Body of pancreas (tissue), 4 donors: ENCODE measurements at regions not wholly inside any gene's neighbourhood (a gene's known extent, or its start where the extent isn't known, plus 50 kb on each side); places are given as distances from the start of the nearest gene placed in this dataset.

Experiments used
- ATAC-seq: fragments of 150-250 bp; one replicate; pipeline ENCODE4 v1.9.1; 2016
- DNase-seq, 4 donors: peaks; one replicate each; pipeline ENCODE4 v3.0.0-alpha.2; 2019
- H3K27ac ChIP-seq, 4 donors: fragments of 200-600 bp; sonication (generic); 1 replicate in 3 of 4; 2 replicates in 1 of 4; pipeline versions ENCODE4 v1.5.1 to v1.6.1; 2016 to 2019; ENCODE audit warnings: mild to moderate bottlenecking in 1 of 4, mixed read lengths in 1 of 4, moderate library complexity in 1 of 4
- H3K27me3 ChIP-seq, 2 donors: fragments of 200-600 bp; sonication (generic); one replicate each; pipeline ENCODE4 v1.6.0; 2016; ENCODE audit warnings: mild to moderate bottlenecking in 1 of 2
- H3K36me3 ChIP-seq, 2 donors: fragments of 200-600 bp; sonication (generic); replicated peaks in 1 of 2; 2 replicates each; pipeline ENCODE4 v1.5.1; 2016; ENCODE audit warnings: low read depth in 2 of 2; ENCODE audit not compliant: insufficient read depth in 1 of 2
- H3K4me1 ChIP-seq: fragments of 200-600 bp; sonication (generic); one replicate; pipeline ENCODE4 v1.6.0; 2016
- H3K4me3 ChIP-seq, 2 donors: fragments of 200-600 bp; sonication (generic); 1 replicate in 1 of 2; 2 replicates in 1 of 2; pipeline ENCODE4 v1.5.1; 2016 to 2019
- H3K9me3 ChIP-seq, 3 donors: fragments of 200-600 bp; sonication (generic); 1 replicate in 2 of 3; 2 replicates in 1 of 3; pipeline ENCODE4 v1.5.1; 2016
- POLR2A ChIP-seq, 3 donors: fragments of 450-650 bp; IDR thresholded peaks; one replicate each; pipeline ENCODE4 v1.6.1; 2016; ENCODE audit warnings: antibody characterized with exemption in 3 of 3, mild to moderate bottlenecking in 2 of 3
- WGBS, 2 donors: methylation state at CpG; one replicate each; pipeline ENCODE4 v1.1.5; 2017; 5-methylcytosine and 5-hydroxymethylcytosine counted together
- intact Hi-C: fragments of 100-400 bp; cut with DNase I; formaldehyde crosslinking; loops from one replicate; pipeline ENCODE4 v1.15.1; 2023
- TF ChIP-seq, protein P1 (sequence below), 7 experiments: fragments of 450-650 bp in 4 of 7; fragments of 200-600 bp in 3 of 7; sonication (generic) in 3 of 7; IDR thresholded peaks; one replicate each; pipeline ENCODE4 v1.5.1; 2016 to 2019; ENCODE audit warnings: antibody characterized with exemption in 7 of 7

DNA sequence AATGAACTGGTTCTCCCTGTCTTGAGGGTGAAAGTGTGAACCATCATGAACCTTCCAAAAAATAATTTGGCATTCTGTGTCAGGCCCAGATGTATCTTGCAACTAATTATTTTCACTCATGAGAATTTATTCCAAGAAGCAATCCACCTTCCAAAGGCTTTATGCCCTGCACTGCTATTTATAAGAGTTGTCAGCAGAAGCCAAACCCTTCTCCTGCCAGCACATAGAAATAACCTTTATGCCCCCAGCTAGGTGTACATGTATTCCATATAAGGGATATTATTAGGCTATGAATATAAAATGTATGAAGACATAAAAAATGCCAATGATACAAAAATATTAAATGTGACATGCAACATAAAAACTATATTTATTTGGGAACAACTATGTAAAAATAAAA lies 69.0 kb upstream of the GDF10 start:
- DNase-seq (no peak), ATAC-seq (no peak)
- no peak overlapping the region for H3K27ac ChIP-seq
- TF ChIP-seq, protein P1, sequence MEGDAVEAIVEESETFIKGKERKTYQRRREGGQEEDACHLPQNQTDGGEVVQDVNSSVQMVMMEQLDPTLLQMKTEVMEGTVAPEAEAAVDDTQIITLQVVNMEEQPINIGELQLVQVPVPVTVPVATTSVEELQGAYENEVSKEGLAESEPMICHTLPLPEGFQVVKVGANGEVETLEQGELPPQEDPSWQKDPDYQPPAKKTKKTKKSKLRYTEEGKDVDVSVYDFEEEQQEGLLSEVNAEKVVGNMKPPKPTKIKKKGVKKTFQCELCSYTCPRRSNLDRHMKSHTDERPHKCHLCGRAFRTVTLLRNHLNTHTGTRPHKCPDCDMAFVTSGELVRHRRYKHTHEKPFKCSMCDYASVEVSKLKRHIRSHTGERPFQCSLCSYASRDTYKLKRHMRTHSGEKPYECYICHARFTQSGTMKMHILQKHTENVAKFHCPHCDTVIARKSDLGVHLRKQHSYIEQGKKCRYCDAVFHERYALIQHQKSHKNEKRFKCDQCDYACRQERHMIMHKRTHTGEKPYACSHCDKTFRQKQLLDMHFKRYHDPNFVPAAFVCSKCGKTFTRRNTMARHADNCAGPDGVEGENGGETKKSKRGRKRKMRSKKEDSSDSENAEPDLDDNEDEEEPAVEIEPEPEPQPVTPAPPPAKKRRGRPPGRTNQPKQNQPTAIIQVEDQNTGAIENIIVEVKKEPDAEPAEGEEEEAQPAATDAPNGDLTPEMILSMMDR (IDR thresholded peaks at IDR 0.05): no peak
- no peak for TF ChIP-seq POLR2A (IDR thresholded peaks at IDR 0.05)
- no peaks in the 10 kb centered on the region for H3K4me1 ChIP-seq
- H3K9me3 ChIP-seq: peaks cover 0 to 3% (median 0%) of the 10 kb centered on the region in 3 donors
- intact Hi-C loops: no loop called here
- H3K4me3 ChIP-seq: no peak overlapping the region
- H3K27me3 ChIP-seq: no peaks in the 10 kb centered on the region
- no peaks in the 10 kb centered on the region for H3K36me3 ChIP-seq

DNA sequence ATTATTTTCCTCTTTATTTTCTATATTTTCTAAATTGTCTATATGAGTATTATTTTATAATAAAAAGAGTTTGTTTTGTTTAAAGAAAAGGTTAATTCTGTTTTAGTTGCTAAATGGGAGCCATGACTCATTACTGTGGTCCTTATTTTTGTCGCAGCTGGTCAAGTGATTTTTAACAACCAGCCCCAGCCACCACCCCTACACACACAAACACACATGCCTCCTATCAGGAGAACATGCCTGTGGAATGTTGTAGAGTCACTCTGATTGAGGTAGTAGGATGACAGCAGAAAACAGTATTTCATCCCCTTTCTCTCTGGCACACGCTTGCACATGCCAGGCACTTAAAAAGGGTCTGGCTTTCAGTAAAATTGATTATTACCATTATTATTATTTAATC lies 68.6 kb upstream of the GDF10 start:
- no peaks in the 10 kb centered on the region for H3K4me1 ChIP-seq
- TF ChIP-seq, protein P1 (IDR thresholded peaks at IDR 0.05): no peak
- TF ChIP-seq POLR2A (IDR thresholded peaks at IDR 0.05): no peak
- no peaks in the 10 kb centered on the region for H3K27me3 ChIP-seq
- H3K27ac ChIP-seq: no peak overlapping the region
- intact Hi-C loops: no loop called here
- H3K4me3 ChIP-seq: no peak overlapping the region
- peaks cover 0 to 3% (median 0%) of the 10 kb centered on the region in 3 donors for H3K9me3 ChIP-seq
- no peaks in the 10 kb centered on the region for H3K36me3 ChIP-seq
- DNase-seq (no peak), ATAC-seq (no peak)
- 83 to 84% methylated on average over 2 of the region's 2 CpGs for WGBS, 2 donors

DNA sequence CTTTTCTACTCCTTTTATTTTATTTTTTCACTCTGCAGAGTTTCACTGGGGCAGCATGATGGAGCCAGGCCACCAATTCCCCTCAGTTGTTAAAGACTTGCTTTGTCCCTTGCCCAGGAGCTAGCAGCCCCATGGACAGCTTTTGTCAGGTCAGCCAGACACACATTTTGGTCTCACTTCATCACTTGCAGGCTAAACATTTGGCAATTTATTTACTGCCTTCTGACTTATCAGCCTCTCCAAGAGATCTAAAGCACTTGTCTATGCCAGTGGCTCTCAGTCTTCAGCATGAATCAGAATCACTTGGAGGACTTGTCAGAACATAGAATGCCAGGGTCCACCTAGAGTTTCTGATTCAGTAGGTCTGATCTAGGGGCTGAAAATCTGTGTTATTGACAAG lies 66.4 kb upstream of the GDF10 start:
- intact Hi-C loops: no loop called here
- DNase-seq: no peak
- ATAC-seq: no peak
- H3K27ac ChIP-seq: no peak overlapping the region
- H3K27me3 ChIP-seq: no peaks in the 10 kb centered on the region
- no peaks in the 10 kb centered on the region for H3K36me3 ChIP-seq
- H3K9me3 ChIP-seq: peaks cover 0 to 1% (median 0%) of the 10 kb centered on the region in 3 donors
- H3K4me3 ChIP-seq: no peak overlapping the region
- no peaks in the 10 kb centered on the region for H3K4me1 ChIP-seq
- no peak for TF ChIP-seq POLR2A (IDR thresholded peaks at IDR 0.05)
- TF ChIP-seq, protein P1 (IDR thresholded peaks at IDR 0.05): no peak

DNA sequence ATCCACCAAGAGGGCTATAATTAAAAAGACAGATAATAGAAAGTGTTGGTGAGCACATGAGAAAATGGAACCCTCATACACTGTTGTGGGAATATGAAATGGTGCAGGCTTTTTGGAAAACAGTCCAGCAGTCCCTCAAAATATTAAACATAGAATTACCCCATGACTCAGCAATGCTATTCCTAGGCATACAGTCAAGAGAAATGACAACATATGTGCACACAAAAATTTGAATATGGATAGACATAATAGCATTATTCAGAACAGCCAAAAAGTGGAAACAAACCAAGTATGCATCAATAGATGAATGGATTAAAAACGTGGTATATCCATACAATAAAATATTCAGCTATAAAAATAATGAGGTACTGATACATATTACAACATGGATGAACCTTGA lies 64.5 kb upstream of the GDF10 start:
- TF ChIP-seq POLR2A (IDR thresholded peaks at IDR 0.05): no peak
- TF ChIP-seq, protein P1 (IDR thresholded peaks at IDR 0.05): no peak
- H3K9me3 ChIP-seq: no peaks in the 10 kb centered on the region
- H3K27me3 ChIP-seq: no peaks in the 10 kb centered on the region
- no peaks in the 10 kb centered on the region for H3K4me1 ChIP-seq
- no peak for DNase-seq
- 18 to 41% methylated on average over 1 of the region's 1 CpG for WGBS, 2 donors
- intact Hi-C loops: no loop called here
- H3K27ac ChIP-seq: no peak overlapping the region
- H3K4me3 ChIP-seq: no peak overlapping the region
- no peak for ATAC-seq
- no peaks in the 10 kb centered on the region for H3K36me3 ChIP-seq

DNA sequence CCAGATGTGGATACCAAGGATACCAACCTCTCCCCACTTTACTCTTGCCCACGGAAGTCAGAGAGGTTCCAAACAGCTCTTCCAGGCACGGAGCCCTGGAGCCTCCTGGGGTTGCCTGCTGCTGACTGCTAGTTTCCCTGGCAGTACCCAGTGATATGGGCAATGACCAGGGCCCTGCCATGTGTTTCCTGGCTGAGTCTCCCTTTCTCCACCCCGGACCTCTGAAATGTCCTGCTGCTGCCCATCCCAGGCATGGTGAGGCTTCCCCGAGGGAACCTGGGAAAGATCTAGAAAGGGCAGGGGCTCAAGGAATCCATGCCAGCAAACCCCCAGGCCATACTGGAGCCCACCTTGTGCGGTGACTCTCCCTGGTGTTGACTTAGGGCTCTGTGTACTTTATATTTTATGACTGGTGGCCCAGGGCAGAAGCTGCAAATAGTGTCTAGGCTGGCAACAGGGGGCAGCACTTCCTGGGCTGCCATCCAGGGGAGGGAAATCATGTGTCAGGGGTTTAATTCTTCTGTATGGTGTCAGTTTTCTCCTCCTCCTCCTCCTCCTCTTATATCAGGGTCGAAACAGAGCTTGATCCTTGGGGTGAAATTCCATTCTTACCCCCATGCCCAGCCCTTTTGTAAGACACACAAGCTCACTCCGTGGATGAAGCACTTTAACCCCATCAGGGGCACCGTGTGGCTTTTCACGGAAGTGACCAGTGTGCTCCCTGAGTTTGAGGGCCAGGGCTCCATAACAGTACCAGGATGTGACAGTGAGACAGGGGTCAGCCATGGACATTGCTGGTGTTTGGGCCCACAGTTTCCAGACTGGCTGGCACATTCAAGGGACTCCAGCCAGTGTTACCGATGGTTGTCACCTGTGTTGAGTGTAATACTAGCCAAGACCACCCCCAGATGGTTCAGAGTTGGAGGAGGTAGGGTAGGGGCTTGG lies 62.4 kb upstream of the GDF10 start:
- no peak for DNase-seq
- no peaks in the 10 kb centered on the region for H3K36me3 ChIP-seq
- 70 to 86% methylated on average over 9 to 10 of the region's 10 CpGs for WGBS, 2 donors
- H3K27ac ChIP-seq: no peak overlapping the region
- H3K9me3 ChIP-seq: no peaks in the 10 kb centered on the region
- H3K27me3 ChIP-seq: no peaks in the 10 kb centered on the region
- no peak overlapping the region for H3K4me3 ChIP-seq
- ATAC-seq: no peak
- TF ChIP-seq POLR2A (IDR thresholded peaks at IDR 0.05): no peak
- TF ChIP-seq, protein P1 (IDR thresholded peaks at IDR 0.05): peak in 1 of 7 experiments; percentile 5
- intact Hi-C loops: no loop called here
- H3K4me1 ChIP-seq: no peaks in the 10 kb centered on the region
